Vagina (tissue), 2 donors: ENCODE measurements at regions not wholly inside any gene's neighbourhood (a gene's known extent, or its start where the extent isn't known, plus 50 kb on each side); places are given as distances from the start of the nearest gene placed in this dataset.

ENCODE experiments used
- POLR2A ChIP-seq, 2 donors: fragments of 450-650 bp; IDR thresholded peaks; one replicate each; pipeline ENCODE4 v1.6.1; 2017; ENCODE audit warnings: antibody characterized with exemption in 2 of 2, mild to moderate bottlenecking in 2 of 2, moderate library complexity in 2 of 2
- POLR2AphosphoS5 ChIP-seq, 2 donors: sonication (generic); formaldehyde crosslinking; IDR thresholded peaks; one replicate each; pipeline ENCODE4 v1.9.0; 2017; ENCODE audit warnings: antibody characterized with exemption in 2 of 2, mild to moderate bottlenecking in 2 of 2, low read depth in 1 of 2; ENCODE audit not compliant: insufficient read depth in 1 of 2
- TF ChIP-seq, protein P1 (sequence below), 3 experiments: fragments of 450-650 bp in 2 of 3; fragments of 200-600 bp in 1 of 3; sonication (generic) in 1 of 3; IDR thresholded peaks; one replicate each; pipeline ENCODE4 v1.5.1; 2017 to 2019; ENCODE audit warnings: antibody characterized with exemption in 3 of 3, mild to moderate bottlenecking in 2 of 3, moderate library complexity in 2 of 3

DNA sequence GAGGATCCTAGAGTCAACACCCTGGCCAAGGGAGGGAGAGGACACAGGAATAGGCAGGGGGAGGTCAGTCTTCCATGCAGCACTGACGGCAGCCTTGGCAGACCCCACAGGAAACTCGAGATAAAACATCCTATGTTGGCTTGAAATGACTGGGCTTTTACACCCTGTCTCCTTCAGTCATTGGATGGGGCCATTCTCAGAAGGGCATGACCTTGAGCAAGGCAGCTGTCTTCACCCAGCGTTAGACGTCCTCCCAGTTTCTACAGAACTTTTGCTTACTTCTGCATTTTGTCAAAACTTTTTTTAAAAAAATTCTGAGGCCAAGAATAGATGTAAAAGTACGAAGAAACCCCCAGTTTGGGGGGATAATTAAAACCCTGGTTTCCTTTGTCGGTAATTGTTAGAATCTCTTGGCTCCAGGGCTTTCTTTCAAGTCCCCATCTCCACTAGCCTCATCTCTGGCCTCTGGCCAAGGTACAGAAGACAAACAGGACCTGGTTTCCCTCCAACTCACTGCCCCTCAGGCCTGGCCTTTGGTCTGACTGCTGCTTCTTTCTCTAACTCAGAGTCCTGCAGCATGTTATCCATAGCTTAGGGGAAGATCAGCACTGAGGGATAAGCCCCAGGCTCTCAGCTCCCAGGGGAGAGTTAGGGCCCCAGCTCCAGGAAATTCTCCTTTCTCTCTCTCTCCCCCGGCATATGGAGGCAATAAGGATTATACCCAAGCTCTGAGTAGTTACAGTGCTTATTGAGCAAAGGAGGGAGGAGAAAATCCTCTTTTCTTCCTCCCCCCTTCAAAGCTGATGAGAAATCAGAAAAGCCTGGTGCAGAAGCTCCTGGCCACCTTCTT lies 51.6 kb upstream of the KCND3 start:
- TF ChIP-seq, protein P1, sequence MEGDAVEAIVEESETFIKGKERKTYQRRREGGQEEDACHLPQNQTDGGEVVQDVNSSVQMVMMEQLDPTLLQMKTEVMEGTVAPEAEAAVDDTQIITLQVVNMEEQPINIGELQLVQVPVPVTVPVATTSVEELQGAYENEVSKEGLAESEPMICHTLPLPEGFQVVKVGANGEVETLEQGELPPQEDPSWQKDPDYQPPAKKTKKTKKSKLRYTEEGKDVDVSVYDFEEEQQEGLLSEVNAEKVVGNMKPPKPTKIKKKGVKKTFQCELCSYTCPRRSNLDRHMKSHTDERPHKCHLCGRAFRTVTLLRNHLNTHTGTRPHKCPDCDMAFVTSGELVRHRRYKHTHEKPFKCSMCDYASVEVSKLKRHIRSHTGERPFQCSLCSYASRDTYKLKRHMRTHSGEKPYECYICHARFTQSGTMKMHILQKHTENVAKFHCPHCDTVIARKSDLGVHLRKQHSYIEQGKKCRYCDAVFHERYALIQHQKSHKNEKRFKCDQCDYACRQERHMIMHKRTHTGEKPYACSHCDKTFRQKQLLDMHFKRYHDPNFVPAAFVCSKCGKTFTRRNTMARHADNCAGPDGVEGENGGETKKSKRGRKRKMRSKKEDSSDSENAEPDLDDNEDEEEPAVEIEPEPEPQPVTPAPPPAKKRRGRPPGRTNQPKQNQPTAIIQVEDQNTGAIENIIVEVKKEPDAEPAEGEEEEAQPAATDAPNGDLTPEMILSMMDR (IDR thresholded peaks at IDR 0.05): no peak
- no peak for TF ChIP-seq POLR2AphosphoS5 (IDR thresholded peaks at IDR 0.05; ENCODE audit: insufficient read depth in 1 of 2, low read depth in 1 of 2)
- TF ChIP-seq POLR2A (IDR thresholded peaks at IDR 0.05): no peak
